Stomach (tissue), 4 donors: ENCODE measurements at regions not wholly inside any gene's neighbourhood (a gene's known extent, or its start where the extent isn't known, plus 50 kb on each side); places are given as distances from the start of the nearest gene placed in this dataset.

ENCODE experiments used
- EP300 ChIP-seq: sonication (generic); formaldehyde crosslinking; IDR thresholded peaks from one replicate; pipeline ENCODE4 v1.6.1; 2017; ENCODE audit warnings: antibody characterized with exemption
- POLR2A ChIP-seq, 4 donors: fragments of 450-650 bp; IDR thresholded peaks; one replicate each; pipeline ENCODE4 v1.6.1; 2016; ENCODE audit warnings: antibody characterized with exemption in 4 of 4, control low read depth in 2 of 4, mild to moderate bottlenecking in 1 of 4, moderate library complexity in 1 of 4
- TF ChIP-seq, protein P1 (sequence below), 7 experiments: fragments of 450-650 bp in 4 of 7; fragments of 200-600 bp in 3 of 7; sonication (generic) in 3 of 7; IDR thresholded peaks; one replicate each; pipeline ENCODE4 v1.5.1; 2016 to 2019; ENCODE audit warnings: antibody characterized with exemption in 7 of 7, control low read depth in 2 of 7, mild to moderate bottlenecking in 1 of 7

DNA sequence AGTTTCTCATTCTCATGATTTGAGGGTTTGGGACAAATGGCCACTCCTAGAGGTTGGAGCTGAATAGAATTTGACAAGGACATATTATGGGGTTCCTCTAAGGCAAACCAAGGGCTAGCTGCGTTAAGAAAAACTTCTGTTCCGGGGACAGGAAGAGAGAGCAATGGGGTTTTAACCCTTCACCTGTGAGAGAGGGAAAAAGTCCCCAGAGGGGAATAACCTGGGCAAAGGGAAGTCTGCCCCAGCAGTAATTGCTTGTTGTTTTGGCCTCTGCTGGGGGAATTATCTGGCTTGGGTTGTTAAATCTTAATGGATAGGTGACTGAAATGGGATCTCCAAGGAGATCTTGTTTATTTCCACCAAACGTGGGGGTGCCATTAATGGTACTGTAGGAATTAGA, 110.1 kb upstream of the MOCS2 start:
- TF ChIP-seq, protein P1, sequence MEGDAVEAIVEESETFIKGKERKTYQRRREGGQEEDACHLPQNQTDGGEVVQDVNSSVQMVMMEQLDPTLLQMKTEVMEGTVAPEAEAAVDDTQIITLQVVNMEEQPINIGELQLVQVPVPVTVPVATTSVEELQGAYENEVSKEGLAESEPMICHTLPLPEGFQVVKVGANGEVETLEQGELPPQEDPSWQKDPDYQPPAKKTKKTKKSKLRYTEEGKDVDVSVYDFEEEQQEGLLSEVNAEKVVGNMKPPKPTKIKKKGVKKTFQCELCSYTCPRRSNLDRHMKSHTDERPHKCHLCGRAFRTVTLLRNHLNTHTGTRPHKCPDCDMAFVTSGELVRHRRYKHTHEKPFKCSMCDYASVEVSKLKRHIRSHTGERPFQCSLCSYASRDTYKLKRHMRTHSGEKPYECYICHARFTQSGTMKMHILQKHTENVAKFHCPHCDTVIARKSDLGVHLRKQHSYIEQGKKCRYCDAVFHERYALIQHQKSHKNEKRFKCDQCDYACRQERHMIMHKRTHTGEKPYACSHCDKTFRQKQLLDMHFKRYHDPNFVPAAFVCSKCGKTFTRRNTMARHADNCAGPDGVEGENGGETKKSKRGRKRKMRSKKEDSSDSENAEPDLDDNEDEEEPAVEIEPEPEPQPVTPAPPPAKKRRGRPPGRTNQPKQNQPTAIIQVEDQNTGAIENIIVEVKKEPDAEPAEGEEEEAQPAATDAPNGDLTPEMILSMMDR (IDR thresholded peaks at IDR 0.05) = no peak
- no peak for TF ChIP-seq POLR2A (IDR thresholded peaks at IDR 0.05)
- no peak for TF ChIP-seq EP300
